Nephron progenitor cell (in vitro differentiated cells): ENCODE measurements at regions not wholly inside any gene's neighbourhood (a gene's known extent, or its start where the extent isn't known, plus 50 kb on each side); places are given as distances from the start of the nearest gene placed in this dataset.

Experiments used
- DNase-seq: peaks from one replicate; pipeline ENCODE4 v3.0.0; 2021
- H3K27ac Mint-ChIP-seq: 2 replicates; pipeline ENCODE4 v1.8.0; 2021; ENCODE audit warnings: mild to moderate bottlenecking, moderate library complexity, mixed read lengths
- H3K27me3 Mint-ChIP-seq: 2 replicates; pipeline ENCODE4 v1.8.0; 2021; ENCODE audit warnings: mild to moderate bottlenecking, low read depth, mixed read lengths; ENCODE audit not compliant: poor library complexity
- H3K36me3 Mint-ChIP-seq: 2 replicates; pipeline ENCODE4 v1.8.0; 2021; ENCODE audit warnings: low read depth, mixed read lengths
- H3K4me1 Mint-ChIP-seq: 2 replicates; pipeline ENCODE4 v1.8.0; 2021; ENCODE audit warnings: mixed read lengths
- H3K4me3 Mint-ChIP-seq: 2 replicates; pipeline ENCODE4 v1.8.0; 2021; ENCODE audit warnings: mild to moderate bottlenecking, moderate library complexity, mixed read lengths
- H3K9me3 Mint-ChIP-seq: 2 replicates; pipeline ENCODE4 v1.8.0; 2021; ENCODE audit warnings: mild to moderate bottlenecking, moderate library complexity, mixed read lengths
- TF ChIP-seq, protein P1 (sequence below): fragments of 200-600 bp; sonication (generic); IDR thresholded peaks from 2 replicates; pipeline ENCODE4 v1.5.0; 2021; ENCODE audit warnings: antibody characterized with exemption

DNA sequence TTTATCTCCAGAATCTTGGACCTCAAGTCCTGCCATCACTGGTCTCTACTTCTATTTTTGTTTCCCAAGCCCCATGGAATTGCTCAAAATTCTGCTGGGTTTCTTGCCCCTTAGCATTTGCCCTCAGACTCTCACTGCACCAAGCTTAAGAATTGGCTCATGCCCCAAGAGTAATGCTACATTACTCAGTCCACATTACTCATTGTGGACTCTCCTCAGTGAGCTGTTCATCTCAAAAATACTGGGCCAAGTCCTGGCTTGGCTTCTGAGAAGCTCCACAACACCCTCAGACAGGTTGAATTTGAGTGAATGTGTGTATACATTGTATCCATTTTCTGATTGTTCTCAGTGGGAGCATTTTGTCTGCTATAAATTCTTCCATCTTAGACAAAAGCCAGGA is 364.4 kb upstream of the ARHGEF26 start:
- DNase-seq: no peak
- H3K9me3 Mint-ChIP-seq: no peaks in the 10 kb centered on the region
- no peaks in the 10 kb centered on the region for H3K27me3 Mint-ChIP-seq
- H3K4me3 Mint-ChIP-seq: no peak overlapping the region
- H3K4me1 Mint-ChIP-seq: no peaks in the 10 kb centered on the region
- no peaks in the 10 kb centered on the region for H3K36me3 Mint-ChIP-seq
- H3K27ac Mint-ChIP-seq: no peak overlapping the region
- TF ChIP-seq, protein P1, sequence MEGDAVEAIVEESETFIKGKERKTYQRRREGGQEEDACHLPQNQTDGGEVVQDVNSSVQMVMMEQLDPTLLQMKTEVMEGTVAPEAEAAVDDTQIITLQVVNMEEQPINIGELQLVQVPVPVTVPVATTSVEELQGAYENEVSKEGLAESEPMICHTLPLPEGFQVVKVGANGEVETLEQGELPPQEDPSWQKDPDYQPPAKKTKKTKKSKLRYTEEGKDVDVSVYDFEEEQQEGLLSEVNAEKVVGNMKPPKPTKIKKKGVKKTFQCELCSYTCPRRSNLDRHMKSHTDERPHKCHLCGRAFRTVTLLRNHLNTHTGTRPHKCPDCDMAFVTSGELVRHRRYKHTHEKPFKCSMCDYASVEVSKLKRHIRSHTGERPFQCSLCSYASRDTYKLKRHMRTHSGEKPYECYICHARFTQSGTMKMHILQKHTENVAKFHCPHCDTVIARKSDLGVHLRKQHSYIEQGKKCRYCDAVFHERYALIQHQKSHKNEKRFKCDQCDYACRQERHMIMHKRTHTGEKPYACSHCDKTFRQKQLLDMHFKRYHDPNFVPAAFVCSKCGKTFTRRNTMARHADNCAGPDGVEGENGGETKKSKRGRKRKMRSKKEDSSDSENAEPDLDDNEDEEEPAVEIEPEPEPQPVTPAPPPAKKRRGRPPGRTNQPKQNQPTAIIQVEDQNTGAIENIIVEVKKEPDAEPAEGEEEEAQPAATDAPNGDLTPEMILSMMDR: no peak

DNA sequence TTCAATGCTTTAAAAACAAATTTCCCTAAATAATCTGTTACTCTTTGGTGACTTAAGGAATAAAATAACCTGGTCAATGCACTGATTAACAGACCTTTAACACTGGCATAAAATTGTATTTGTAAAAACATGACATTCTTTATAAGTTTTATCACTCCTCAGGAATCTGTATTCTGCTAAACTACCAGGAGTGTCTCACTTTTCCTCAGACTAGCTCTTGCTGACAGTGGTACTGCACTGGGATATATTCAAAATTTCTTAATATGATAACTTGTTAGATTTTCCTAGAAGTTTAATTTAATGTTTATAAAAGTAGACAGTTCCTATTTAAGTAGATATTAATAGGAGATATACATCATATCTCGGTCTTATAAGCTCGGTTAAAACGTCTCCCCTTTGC is 363.4 kb upstream of the ARHGEF26 start:
- DNase-seq: no peak
- no peaks in the 10 kb centered on the region for H3K27me3 Mint-ChIP-seq
- H3K4me3 Mint-ChIP-seq: no peak overlapping the region
- no peak overlapping the region for H3K27ac Mint-ChIP-seq
- TF ChIP-seq, protein P1: no peak
- no peaks in the 10 kb centered on the region for H3K9me3 Mint-ChIP-seq
- no peaks in the 10 kb centered on the region for H3K4me1 Mint-ChIP-seq
- no peaks in the 10 kb centered on the region for H3K36me3 Mint-ChIP-seq

DNA sequence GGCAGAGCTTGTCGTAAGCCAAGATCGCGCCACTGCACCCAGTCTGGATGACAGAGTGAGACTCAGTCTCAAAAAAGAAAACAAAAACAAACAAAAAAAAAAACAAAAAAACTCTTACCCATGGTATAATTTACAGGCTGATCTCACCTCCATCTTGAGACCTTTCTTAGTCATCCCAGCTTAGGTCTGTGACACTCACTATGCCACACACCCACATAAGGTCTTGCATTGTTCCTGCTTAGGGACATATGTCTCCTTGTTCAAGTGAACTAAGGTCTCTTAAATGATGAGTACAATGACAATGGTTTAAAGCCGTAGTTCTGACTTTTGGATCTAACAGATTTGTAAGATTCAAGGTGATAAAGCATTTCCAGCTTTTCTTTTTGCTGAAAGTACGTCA is 360.2 kb upstream of the ARHGEF26 start:
- Mint-ChIP-seq H3K27me3 (no peaks in the 10 kb centered on the region), H3K9me3 (no peaks in the 10 kb centered on the region), H3K4me3 (no peak overlapping the region), H3K27ac (no peak overlapping the region), H3K36me3 (no peaks in the 10 kb centered on the region), H3K4me1 (no peaks in the 10 kb centered on the region)
- DNase-seq: no peak
- TF ChIP-seq, protein P1: no peak

DNA sequence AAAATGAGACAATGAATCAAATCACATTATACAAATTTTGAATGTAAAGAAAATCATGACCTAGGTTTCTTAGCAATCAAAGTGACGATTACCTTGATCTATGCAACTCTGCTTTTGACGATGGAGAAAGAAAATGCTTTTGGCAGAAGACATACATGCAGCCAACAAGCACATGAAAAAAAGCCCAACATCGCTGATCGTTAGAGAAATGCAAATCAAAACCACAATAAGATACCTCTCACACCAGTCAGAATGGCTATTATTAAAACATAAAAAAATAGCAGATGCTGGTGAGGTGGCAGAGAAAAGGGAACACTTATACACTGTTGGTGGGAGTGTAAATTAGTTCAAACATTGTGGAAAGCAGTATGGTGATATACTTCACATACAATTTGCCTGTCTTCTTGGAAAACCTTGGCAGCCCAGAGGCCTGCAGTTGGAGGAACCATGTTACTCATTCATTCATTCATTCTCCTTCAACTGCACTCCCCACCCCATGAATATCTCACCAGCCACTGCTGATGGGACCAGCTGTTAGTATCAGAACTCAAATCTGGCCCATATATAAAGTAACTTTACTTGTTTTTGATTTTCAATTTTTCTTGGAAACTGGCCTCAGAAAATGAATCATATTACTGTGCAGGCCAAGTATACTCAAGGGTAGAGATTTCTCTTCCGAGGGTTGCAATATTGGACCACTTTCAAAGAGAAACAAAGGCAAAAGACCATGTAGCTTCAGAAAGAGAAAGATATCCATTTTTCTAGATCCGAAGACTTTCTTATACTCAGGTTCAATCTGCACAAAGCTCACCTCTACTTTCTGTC is 358.6 kb upstream of the ARHGEF26 start:
- Mint-ChIP-seq H3K9me3 (no peaks in the 10 kb centered on the region), H3K27ac (no peak overlapping the region), H3K36me3 (no peaks in the 10 kb centered on the region), H3K4me1 (no peaks in the 10 kb centered on the region), H3K27me3 (no peaks in the 10 kb centered on the region), H3K4me3 (no peak overlapping the region)
- TF ChIP-seq, protein P1: no peak
- no peak for DNase-seq

DNA sequence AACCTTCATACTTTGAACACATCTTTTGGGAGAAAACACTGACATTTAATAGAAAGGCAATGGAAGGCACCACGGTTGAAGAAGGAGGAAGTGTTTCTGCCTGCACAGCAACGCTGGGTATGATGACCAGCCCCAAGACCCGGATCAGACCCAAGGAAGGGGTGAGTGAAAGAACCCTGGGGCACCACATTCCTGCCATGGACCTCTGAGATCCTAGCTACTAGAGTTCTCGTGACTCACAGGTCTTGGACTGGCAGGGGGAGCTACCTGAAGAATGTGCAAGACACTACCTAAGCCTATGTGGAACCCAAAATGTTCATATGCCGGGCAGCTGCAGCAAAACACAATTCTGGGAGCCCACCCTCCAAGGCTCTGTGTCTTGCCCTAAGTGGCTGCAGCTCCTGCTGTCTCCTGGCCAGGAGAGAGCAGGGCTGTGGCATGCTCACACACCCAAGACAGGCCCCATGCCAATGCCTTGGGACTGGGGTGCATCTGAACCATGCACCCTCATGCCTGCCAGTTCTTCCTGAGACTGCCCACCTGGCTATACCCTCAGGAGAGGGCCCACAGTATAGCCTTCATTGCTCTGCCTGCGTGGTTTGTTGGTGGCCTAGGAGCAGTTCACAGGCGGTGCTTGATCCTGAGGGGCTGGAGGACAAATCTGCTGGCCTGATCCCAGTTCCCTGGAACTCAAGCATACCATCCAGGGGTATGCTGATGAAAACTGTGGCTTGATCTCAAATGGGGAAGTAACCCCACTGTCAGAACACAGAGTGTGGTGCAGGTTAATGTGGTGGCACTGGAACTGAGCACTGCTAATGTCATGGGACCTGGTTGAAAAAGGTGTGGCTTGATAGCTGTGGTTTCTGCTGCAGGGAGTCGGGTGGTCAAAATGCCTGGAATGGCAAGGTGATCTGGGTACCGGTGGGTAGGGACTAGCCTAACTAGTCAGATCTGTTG is 353.3 kb upstream of the ARHGEF26 start:
- no peaks in the 10 kb centered on the region for H3K27me3 Mint-ChIP-seq
- peaks cover 11% of the 10 kb centered on the region for H3K36me3 Mint-ChIP-seq
- no peak overlapping the region for H3K4me3 Mint-ChIP-seq
- no peak for DNase-seq
- peaks cover 31% of the 10 kb centered on the region for H3K9me3 Mint-ChIP-seq
- H3K27ac Mint-ChIP-seq: no peak overlapping the region
- H3K4me1 Mint-ChIP-seq: no peaks in the 10 kb centered on the region
- TF ChIP-seq, protein P1: no peak
